ENCODE measurements at regions not wholly inside any gene's neighbourhood (a gene's known extent, or its start where the extent isn't known, plus 50 kb on each side); places are given as distances from the start of the nearest gene placed in this dataset.

GRCh38 chr16:76816475-76816874 lies 374.5 kb upstream of the MON1B start:
- TF ChIP-seq TAF1 (IDR thresholded peaks at IDR 0.05; ENCODE audit: borderline replicate concordance, insufficient read depth, low read length) (no peak), REST (IDR thresholded peaks at IDR 0.05; ENCODE audit: insufficient read depth in 1 of 2, low read depth in 2 of 2, low read length in 2 of 2) (no peak), FOXP2 (optimal IDR thresholded peaks at IDR 0.05; ENCODE audit: borderline replicate concordance, extremely low read depth, extremely low read length, insufficient read depth) (no peak), POLR2AphosphoS5 (IDR thresholded peaks at IDR 0.05; ENCODE audit: low read depth, low read length) (no peak), SIN3A (IDR thresholded peaks at IDR 0.05; ENCODE audit: borderline replicate concordance, insufficient read depth, low read length) (no peak)
